ENCODE measurements at regions not wholly inside any gene's neighbourhood (a gene's known extent, or its start where the extent isn't known, plus 50 kb on each side); places are given as distances from the start of the nearest gene placed in this dataset.

DNA sequence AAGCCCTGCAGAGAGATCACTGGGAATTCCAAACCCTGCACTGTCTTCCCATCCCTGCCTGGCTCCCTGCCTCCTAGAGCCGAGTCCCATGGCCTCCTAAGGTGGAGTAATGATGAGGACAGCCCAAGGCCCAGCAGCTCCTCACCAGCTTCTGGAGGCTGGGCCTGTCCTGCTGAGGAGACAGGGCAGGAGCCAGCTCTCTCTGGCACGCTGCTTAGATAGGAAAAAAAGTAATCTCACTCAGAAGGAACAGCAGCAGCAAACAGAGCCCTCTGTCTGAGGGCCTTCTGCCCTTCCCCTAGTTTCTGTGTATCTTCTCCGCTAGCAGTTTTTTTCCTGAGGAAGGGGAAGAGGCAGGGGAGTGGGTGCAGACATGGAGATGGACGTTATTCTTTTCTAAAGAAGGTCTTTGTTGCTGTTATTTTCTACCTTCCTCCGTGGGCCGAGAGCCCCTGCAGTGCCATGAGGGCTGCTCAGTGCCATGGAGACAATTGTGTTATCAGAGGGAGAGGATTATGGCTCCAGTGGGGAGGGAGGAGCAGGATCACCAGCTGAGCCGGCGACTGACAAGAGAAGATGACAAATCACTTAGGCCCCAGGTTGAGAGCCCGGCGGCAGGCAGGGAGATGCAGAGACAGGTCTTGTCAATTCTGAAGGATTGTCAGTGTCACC, 315.3 kb downstream of the BUD13 start:
- intact Hi-C loops (cut with DNase I), result loop anchor here in 1 of 2 donors (10.0 kb wide), 1 partner anchor 187 kb away; no protein-coding TSS in a partner anchor
- H3K27me3 ChIP-seq, result no peaks in the 10 kb centered on the region
- H3K4me1 ChIP-seq (replicated peaks in 1 of 2), result no peaks in the 10 kb centered on the region
- H3K36me3 ChIP-seq (replicated peaks in 1 of 2), result no peaks in the 10 kb centered on the region
- H3K9me3 ChIP-seq (replicated peaks in 1 of 3), result no peaks in the 10 kb centered on the region
- no peak overlapping the region for H3K27ac ChIP-seq
- no peak for TF ChIP-seq POLR2A (IDR thresholded peaks at IDR 0.05)
- TF ChIP-seq, protein P1, sequence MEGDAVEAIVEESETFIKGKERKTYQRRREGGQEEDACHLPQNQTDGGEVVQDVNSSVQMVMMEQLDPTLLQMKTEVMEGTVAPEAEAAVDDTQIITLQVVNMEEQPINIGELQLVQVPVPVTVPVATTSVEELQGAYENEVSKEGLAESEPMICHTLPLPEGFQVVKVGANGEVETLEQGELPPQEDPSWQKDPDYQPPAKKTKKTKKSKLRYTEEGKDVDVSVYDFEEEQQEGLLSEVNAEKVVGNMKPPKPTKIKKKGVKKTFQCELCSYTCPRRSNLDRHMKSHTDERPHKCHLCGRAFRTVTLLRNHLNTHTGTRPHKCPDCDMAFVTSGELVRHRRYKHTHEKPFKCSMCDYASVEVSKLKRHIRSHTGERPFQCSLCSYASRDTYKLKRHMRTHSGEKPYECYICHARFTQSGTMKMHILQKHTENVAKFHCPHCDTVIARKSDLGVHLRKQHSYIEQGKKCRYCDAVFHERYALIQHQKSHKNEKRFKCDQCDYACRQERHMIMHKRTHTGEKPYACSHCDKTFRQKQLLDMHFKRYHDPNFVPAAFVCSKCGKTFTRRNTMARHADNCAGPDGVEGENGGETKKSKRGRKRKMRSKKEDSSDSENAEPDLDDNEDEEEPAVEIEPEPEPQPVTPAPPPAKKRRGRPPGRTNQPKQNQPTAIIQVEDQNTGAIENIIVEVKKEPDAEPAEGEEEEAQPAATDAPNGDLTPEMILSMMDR (IDR thresholded peaks at IDR 0.05), result no peak
- no peak overlapping the region for H3K4me3 ChIP-seq
- peak in 1 of 7 donors; percentile 59 for DNase-seq
- WGBS, 4 donors, result 61 to 77% (median 72%) methylated on average over 9 to 10 of the region's 10 CpGs

- WGBS, 4 donors, result 86 to 100% (median 95%) methylated on average over 1 of the region's 1 CpG
- Histone ChIP-seq H3K4me3 (no peak overlapping the region), H3K36me3 (replicated peaks in 1 of 2) (no peaks in the 10 kb centered on the region), H3K4me1 (replicated peaks in 1 of 2) (no peaks in the 10 kb centered on the region), H3K27ac (no peak overlapping the region), H3K9me3 (replicated peaks in 1 of 3) (no peaks in the 10 kb centered on the region), H3K27me3 (no peaks in the 10 kb centered on the region)
- intact Hi-C loops (cut with DNase I), result loop anchor here in 1 of 2 donors (10.0 kb wide), 1 partner anchor 190 kb away; no protein-coding TSS in a partner anchor
- TF ChIP-seq, protein P1 (IDR thresholded peaks at IDR 0.05), result no peak
- no peak for TF ChIP-seq POLR2A (IDR thresholded peaks at IDR 0.05)
- DNase-seq, result no peak
Measured at GRCh38 chr11:116454951-116455350, 317.8 kb downstream of the BUD13 start.

GRCh38 chr11:116454020-116454645, 318.7 kb downstream of the BUD13 start:
- no peak overlapping the region for H3K27ac ChIP-seq
- no peak overlapping the region for H3K4me3 ChIP-seq
- H3K27me3 ChIP-seq, result no peaks in the 10 kb centered on the region
- H3K4me1 ChIP-seq (replicated peaks in 1 of 2), result no peaks in the 10 kb centered on the region
- intact Hi-C loops (cut with DNase I), result loop anchor here in 1 of 2 donors (10.0 kb wide), 1 partner anchor 191 kb away; no protein-coding TSS in a partner anchor
- DNase-seq, result peak; percentile 27 to 77 (median 47)
- H3K36me3 ChIP-seq (replicated peaks in 1 of 2), result no peaks in the 10 kb centered on the region
- no peak for TF ChIP-seq POLR2A (IDR thresholded peaks at IDR 0.05)
- TF ChIP-seq, protein P1 (IDR thresholded peaks at IDR 0.05), result peak; percentile 32 to 59 (median 52)
- H3K9me3 ChIP-seq (replicated peaks in 1 of 3), result no peaks in the 10 kb centered on the region
- 50 to 71% (median 56%) methylated on average over 6 to 9 of the region's 9 CpGs for WGBS, 4 donors

- H3K27ac ChIP-seq, result no peak overlapping the region
- H3K4me1 ChIP-seq (replicated peaks in 1 of 2), result no peaks in the 10 kb centered on the region
- no peaks in the 10 kb centered on the region for H3K9me3 ChIP-seq (replicated peaks in 1 of 3)
- intact Hi-C loops (cut with DNase I), result loop anchor here in 1 of 2 donors (2.0 to 10.0 kb wide), 2 partner anchors 192 to 240 kb away; no protein-coding TSS in a partner anchor
- DNase-seq, result no peak
- WGBS, 4 donors, result 80 to 81% (median 80%) methylated on average over 1 to 3 of the region's 3 CpGs
- TF ChIP-seq, protein P1 (IDR thresholded peaks at IDR 0.05), result no peak
- TF ChIP-seq POLR2A (IDR thresholded peaks at IDR 0.05), result no peak
- H3K27me3 ChIP-seq, result no peaks in the 10 kb centered on the region
- no peaks in the 10 kb centered on the region for H3K36me3 ChIP-seq (replicated peaks in 1 of 2)
- H3K4me3 ChIP-seq, result no peak overlapping the region
Measured at GRCh38 chr11:116452461-116452860, 320.3 kb downstream of the BUD13 start.
